Fibroblast of lung (primary cell): ENCODE measurements at regions not wholly inside any gene's neighbourhood (a gene's known extent, or its start where the extent isn't known, plus 50 kb on each side); places are given as distances from the start of the nearest gene placed in this dataset.
A peak's percentile ranks its signal among the peaks of the same experiment; 100 is the strongest.

Experiments used
- DNase-seq, 2 donors: peaks; one replicate each; pipeline versions ENCODE4 v3.0.0 to v3.0.0-alpha.2; 2010; ENCODE audit warnings: low read depth in 2 of 2
- H2AFZ ChIP-seq: 2 replicates; pipeline ENCODE4 v1.5.1; 2012; ENCODE audit warnings: low read length, control low read depth, inconsistent platforms
- H3K27ac ChIP-seq: 2 replicates; pipeline ENCODE4 v1.5.1; 2011; ENCODE audit warnings: low read length, control low read depth; ENCODE audit not compliant: insufficient read depth
- H3K27me3 ChIP-seq: 2 replicates; pipeline ENCODE4 v1.5.1; 2011; ENCODE audit warnings: mild to moderate bottlenecking, low read length; ENCODE audit not compliant: control insufficient read depth, insufficient read depth
- H3K36me3 ChIP-seq: 2 replicates; pipeline ENCODE4 v1.5.1; 2011; ENCODE audit warnings: low read length; ENCODE audit not compliant: control insufficient read depth, insufficient read depth
- H3K4me1 ChIP-seq: 2 replicates; pipeline ENCODE4 v1.5.1; 2011; ENCODE audit warnings: low read length; ENCODE audit not compliant: control insufficient read depth, insufficient read depth; ENCODE audit errors: extremely low read depth
- H3K4me2 ChIP-seq: 2 replicates; pipeline ENCODE4 v1.5.1; 2011; ENCODE audit warnings: low read length, control low read depth; ENCODE audit not compliant: insufficient read depth; ENCODE audit errors: extremely low read depth
- H3K4me3 ChIP-seq, 4 experiments: fragments of 200-600 bp in 1 of 4; sonication (generic) in 1 of 4; replicated peaks in 1 of 4; 2 replicates each; pipeline ENCODE4 v1.5.1; 2011 to 2016; ENCODE audit warnings: low read length in 4 of 4, low read depth in 3 of 4, mild to moderate bottlenecking in 3 of 4, control low read depth in 2 of 4, inconsistent platforms in 1 of 4, mixed read lengths in 1 of 4; ENCODE audit not compliant: insufficient read depth in 1 of 4; ENCODE audit errors: control extremely low read depth in 1 of 4
- H3K79me2 ChIP-seq: 2 replicates; pipeline ENCODE4 v1.5.1; 2012; ENCODE audit warnings: mild to moderate bottlenecking, low read length, inconsistent platforms; ENCODE audit not compliant: control insufficient read depth, insufficient read depth
- H3K9ac ChIP-seq: 2 replicates; pipeline ENCODE4 v1.5.1; 2011; ENCODE audit warnings: mild to moderate bottlenecking, low read length, control low read depth; ENCODE audit not compliant: insufficient read depth
- H3K9me3 ChIP-seq: 2 replicates; pipeline ENCODE4 v1.5.1; 2012; ENCODE audit warnings: low read depth, low read length; ENCODE audit not compliant: control insufficient read depth, insufficient read depth
- H4K20me1 ChIP-seq: 2 replicates; pipeline ENCODE4 v1.5.1; 2011; ENCODE audit warnings: low read length; ENCODE audit not compliant: control insufficient read depth, insufficient read depth; ENCODE audit errors: extremely low read depth
- CTCF ChIP-seq, 2 donors: IDR thresholded peaks in 1 of 2; conservative IDR thresholded peaks in 1 of 2; 1 replicate in 1 of 2; 2 replicates in 1 of 2; pipeline ENCODE4 v1.5.1; 2011 to 2012; ENCODE audit warnings: low read length in 2 of 2, control low read depth in 1 of 2, inconsistent platforms in 1 of 2, low read depth in 1 of 2, mild to moderate bottlenecking in 1 of 2
- EZH2 ChIP-seq: IDR thresholded peaks from 2 replicates; pipeline ENCODE4 v1.5.1; 2012; ENCODE audit warnings: low read length, control low read depth, mild to moderate bottlenecking; ENCODE audit errors: missing control alignments

- H3K79me2 ChIP-seq = no peaks in the 10 kb centered on the region
- no peaks in the 10 kb centered on the region for H3K9me3 ChIP-seq
- no peaks in the 10 kb centered on the region for H3K4me1 ChIP-seq
- H3K36me3 ChIP-seq = no peaks in the 10 kb centered on the region
- H2AFZ ChIP-seq = no peak overlapping the region
- H3K9ac ChIP-seq = no peak overlapping the region
- TF ChIP-seq CTCF (conservative IDR thresholded peaks at IDR 0.05 in 1 of 2, IDR thresholded peaks at IDR 0.05 in 1 of 2; ENCODE audit: low read depth in 1 of 2, low read length in 2 of 2) = no peak
- TF ChIP-seq EZH2 = no peak
- H3K4me3 ChIP-seq = no peak overlapping the region
- DNase-seq = no peak
- no peaks in the 10 kb centered on the region for H4K20me1 ChIP-seq
- no peak overlapping the region for H3K27ac ChIP-seq
- H3K27me3 ChIP-seq = no peaks in the 10 kb centered on the region
- H3K4me2 ChIP-seq = no peak overlapping the region
Observed at GRCh38 chr14:84003346-84003745, 1526.6 kb upstream of the FLRT2 start.

GRCh38 chr14:84006643-84007155 lies 1523.2 kb upstream of the FLRT2 start:
- H3K79me2 ChIP-seq = no peaks in the 10 kb centered on the region
- no peaks in the 10 kb centered on the region for H3K36me3 ChIP-seq
- no peak overlapping the region for H2AFZ ChIP-seq
- peak in 1 of 2 donors; percentile 8 for DNase-seq
- TF ChIP-seq CTCF (conservative IDR thresholded peaks at IDR 0.05 in 1 of 2, IDR thresholded peaks at IDR 0.05 in 1 of 2; ENCODE audit: low read depth in 1 of 2, low read length in 2 of 2) (no peak), EZH2 (no peak)
- no peaks in the 10 kb centered on the region for H4K20me1 ChIP-seq
- H3K9me3 ChIP-seq = no peaks in the 10 kb centered on the region
- H3K4me2 ChIP-seq = no peak overlapping the region
- no peak overlapping the region for H3K9ac ChIP-seq
- no peak overlapping the region for H3K4me3 ChIP-seq
- H3K4me1 ChIP-seq = no peaks in the 10 kb centered on the region
- H3K27me3 ChIP-seq = no peaks in the 10 kb centered on the region
- no peak overlapping the region for H3K27ac ChIP-seq

- no peak for DNase-seq
- H3K9me3 ChIP-seq = no peaks in the 10 kb centered on the region
- H2AFZ ChIP-seq = no peak overlapping the region
- no peak overlapping the region for H3K27ac ChIP-seq
- H3K4me3 ChIP-seq = no peak overlapping the region
- H3K79me2 ChIP-seq = no peaks in the 10 kb centered on the region
- TF ChIP-seq EZH2 (no peak), CTCF (conservative IDR thresholded peaks at IDR 0.05 in 1 of 2, IDR thresholded peaks at IDR 0.05 in 1 of 2; ENCODE audit: low read depth in 1 of 2, low read length in 2 of 2) (no peak)
- no peaks in the 10 kb centered on the region for H3K4me1 ChIP-seq
- no peaks in the 10 kb centered on the region for H3K36me3 ChIP-seq
- H3K9ac ChIP-seq = no peak overlapping the region
- no peaks in the 10 kb centered on the region for H4K20me1 ChIP-seq
- no peaks in the 10 kb centered on the region for H3K27me3 ChIP-seq
- H3K4me2 ChIP-seq = no peak overlapping the region
Observed at GRCh38 chr14:84013424-84013823, 1516.5 kb upstream of the FLRT2 start.
